Loucy (cell line): ENCODE measurements at regions not wholly inside any gene's neighbourhood (a gene's known extent, or its start where the extent isn't known, plus 50 kb on each side); places are given as distances from the start of the nearest gene placed in this dataset.

Experiments
- H2AFZ ChIP-seq: fragments of 200-600 bp; sonication (generic); 2 replicates; pipeline ENCODE4 v1.6.0; 2016; ENCODE audit warnings: antibody characterized with exemption, mild to moderate bottlenecking, low read length, moderate library complexity
- H3F3A ChIP-seq: fragments of 200-600 bp; 2 replicates; pipeline ENCODE4 v1.6.0; 2016; ENCODE audit warnings: antibody characterized with exemption, low read depth, mild to moderate bottlenecking
- H3K27me3 ChIP-seq: fragments of 200-600 bp; sonication (generic); 2 replicates; pipeline ENCODE4 v1.6.1; 2014; ENCODE audit warnings: low read length, mild to moderate bottlenecking; ENCODE audit not compliant: insufficient read depth, poor library complexity, severe bottlenecking
- H3K36me3 ChIP-seq: fragments of 200-600 bp; sonication (generic); 2 replicates; pipeline ENCODE4 v1.6.1; 2016; ENCODE audit warnings: low read length; ENCODE audit not compliant: insufficient read depth
- H3K4me1 ChIP-seq: fragments of 200-600 bp; sonication (generic); 2 replicates; pipeline ENCODE4 v1.5.1; 2014; ENCODE audit warnings: low read length, mild to moderate bottlenecking; ENCODE audit not compliant: insufficient read depth, poor library complexity, severe bottlenecking
- H3K4me2 ChIP-seq: fragments of 200-600 bp; sonication (generic); 2 replicates; pipeline ENCODE4 v1.6.0; 2014; ENCODE audit warnings: antibody characterized with exemption, low read length, low read depth, mild to moderate bottlenecking; ENCODE audit not compliant: poor library complexity, severe bottlenecking
- H3K4me3 ChIP-seq: fragments of 200-600 bp; sonication (generic); 2 replicates; pipeline ENCODE4 v1.5.1; 2014; ENCODE audit warnings: low read length, mild to moderate bottlenecking, mixed read lengths; ENCODE audit not compliant: poor library complexity, severe bottlenecking
- H3K79me2 ChIP-seq: fragments of 200-600 bp; sonication (generic); 2 replicates; pipeline ENCODE4 v1.6.1; 2014; ENCODE audit warnings: low read length; ENCODE audit not compliant: insufficient read depth
- H3K9ac ChIP-seq: fragments of 200-600 bp; sonication (generic); 2 replicates; pipeline ENCODE4 v1.6.0; 2014; ENCODE audit warnings: mild to moderate bottlenecking, low read depth, low read length, moderate library complexity; ENCODE audit not compliant: poor library complexity, severe bottlenecking
- H3K9me2 ChIP-seq: fragments of 200-600 bp; sonication (generic); replicated peaks from 2 replicates; pipeline ENCODE4 v1.6.1; 2016; ENCODE audit warnings: low read depth, low read length, mixed read lengths
- H3K9me3 ChIP-seq: fragments of 200-600 bp; sonication (generic); 2 replicates; pipeline ENCODE4 v1.6.1; 2014; ENCODE audit warnings: mild to moderate bottlenecking, antibody characterized with exemption, low read length, low read depth; ENCODE audit not compliant: insufficient read depth
- H4K20me1 ChIP-seq: fragments of 200-600 bp; sonication (generic); 2 replicates; pipeline ENCODE4 v1.6.0; 2014; ENCODE audit warnings: antibody characterized with exemption, low read length, mild to moderate bottlenecking; ENCODE audit not compliant: insufficient read depth, poor library complexity, severe bottlenecking
- EZH2phosphoT487 ChIP-seq: fragments of 200-600 bp; IDR thresholded peaks from 2 replicates; pipeline ENCODE4 v1.6.1; 2018; ENCODE audit warnings: antibody characterized with exemption, mild to moderate bottlenecking, moderate library complexity, borderline replicate concordance
- TF ChIP-seq, protein P1 (sequence below): fragments of 200-600 bp; sonication (generic); conservative IDR thresholded peaks from 2 replicates; pipeline ENCODE4 v1.5.1; 2014; ENCODE audit warnings: mild to moderate bottlenecking, antibody characterized with exemption, low read length

DNA sequence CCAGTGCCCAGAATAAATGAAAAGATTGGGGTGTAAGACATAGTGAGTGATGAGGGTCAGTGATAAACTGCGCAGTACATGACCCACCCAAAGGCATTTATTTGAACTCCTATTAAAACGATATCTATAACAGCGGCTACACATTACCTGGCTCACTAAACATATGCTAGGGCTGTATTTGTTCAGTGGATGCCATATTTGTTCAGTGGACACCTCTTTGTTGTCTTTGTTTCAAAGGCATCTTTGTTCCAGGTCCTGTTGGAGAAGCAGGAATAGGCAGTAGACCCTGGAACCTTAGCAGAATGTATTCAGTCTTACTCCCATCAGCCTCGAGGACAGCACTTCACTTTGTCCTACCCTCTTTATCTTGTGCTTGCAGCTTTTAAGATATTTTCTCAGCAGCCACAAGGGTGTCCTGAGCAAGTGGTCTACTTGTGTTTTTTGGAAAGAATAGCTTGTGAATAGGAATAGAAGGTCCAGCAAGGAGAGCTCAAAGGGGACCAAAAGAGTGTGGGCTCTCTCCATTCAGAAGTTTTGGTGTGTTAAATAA lies 650.8 kb upstream of the FANCL start:
- H3F3A ChIP-seq: no peaks in the 10 kb centered on the region
- TF ChIP-seq, protein P1, sequence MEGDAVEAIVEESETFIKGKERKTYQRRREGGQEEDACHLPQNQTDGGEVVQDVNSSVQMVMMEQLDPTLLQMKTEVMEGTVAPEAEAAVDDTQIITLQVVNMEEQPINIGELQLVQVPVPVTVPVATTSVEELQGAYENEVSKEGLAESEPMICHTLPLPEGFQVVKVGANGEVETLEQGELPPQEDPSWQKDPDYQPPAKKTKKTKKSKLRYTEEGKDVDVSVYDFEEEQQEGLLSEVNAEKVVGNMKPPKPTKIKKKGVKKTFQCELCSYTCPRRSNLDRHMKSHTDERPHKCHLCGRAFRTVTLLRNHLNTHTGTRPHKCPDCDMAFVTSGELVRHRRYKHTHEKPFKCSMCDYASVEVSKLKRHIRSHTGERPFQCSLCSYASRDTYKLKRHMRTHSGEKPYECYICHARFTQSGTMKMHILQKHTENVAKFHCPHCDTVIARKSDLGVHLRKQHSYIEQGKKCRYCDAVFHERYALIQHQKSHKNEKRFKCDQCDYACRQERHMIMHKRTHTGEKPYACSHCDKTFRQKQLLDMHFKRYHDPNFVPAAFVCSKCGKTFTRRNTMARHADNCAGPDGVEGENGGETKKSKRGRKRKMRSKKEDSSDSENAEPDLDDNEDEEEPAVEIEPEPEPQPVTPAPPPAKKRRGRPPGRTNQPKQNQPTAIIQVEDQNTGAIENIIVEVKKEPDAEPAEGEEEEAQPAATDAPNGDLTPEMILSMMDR: no peak
- no peak for TF ChIP-seq EZH2phosphoT487
- no peaks in the 10 kb centered on the region for H3K27me3 ChIP-seq
- no peak overlapping the region for H3K9ac ChIP-seq
- no peaks in the 10 kb centered on the region for H3K4me1 ChIP-seq
- H3K36me3 ChIP-seq: no peaks in the 10 kb centered on the region
- H3K4me2 ChIP-seq: no peak overlapping the region
- H4K20me1 ChIP-seq: no peaks in the 10 kb centered on the region
- no peaks in the 10 kb centered on the region for H3K79me2 ChIP-seq
- H3K9me2 ChIP-seq: no peaks in the 10 kb centered on the region
- H3K9me3 ChIP-seq: no peaks in the 10 kb centered on the region
- no peak overlapping the region for H3K4me3 ChIP-seq
- H2AFZ ChIP-seq: no peak overlapping the region

DNA sequence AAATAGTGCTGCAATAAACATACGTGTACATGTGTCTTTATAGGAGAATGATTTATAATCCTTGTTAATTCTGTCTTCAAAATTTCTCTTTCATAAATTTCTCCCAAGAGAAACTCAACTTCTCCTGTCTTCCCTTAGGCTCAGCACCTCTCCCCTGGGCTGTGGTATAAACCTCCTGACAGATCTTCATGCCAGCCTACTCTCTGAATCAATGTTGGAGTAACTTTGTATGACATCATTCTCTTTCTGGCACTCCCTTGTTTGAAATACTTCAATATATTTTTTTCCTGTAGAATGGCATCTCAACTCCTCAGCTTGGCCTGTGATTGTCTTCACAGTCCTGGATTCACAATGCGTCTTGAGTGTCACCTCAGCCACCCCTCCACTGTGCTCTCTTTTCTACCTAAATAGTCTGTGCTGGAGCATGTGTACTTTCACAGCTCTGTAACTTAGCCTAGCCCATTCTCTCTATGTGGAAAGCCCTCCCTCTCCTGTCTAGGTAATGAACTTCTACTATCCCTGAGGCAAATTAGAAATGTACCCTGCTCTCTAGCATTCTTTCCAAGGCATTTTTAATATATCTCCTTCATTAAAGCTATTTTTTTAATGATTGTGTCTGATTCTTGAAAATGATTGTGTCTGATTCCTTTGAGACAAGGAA lies 649.9 kb upstream of the FANCL start:
- no peaks in the 10 kb centered on the region for H3K4me1 ChIP-seq
- no peak overlapping the region for H3K9ac ChIP-seq
- no peak for TF ChIP-seq EZH2phosphoT487
- TF ChIP-seq, protein P1: no peak; the same call in 1 of the 2 replicates
- H4K20me1 ChIP-seq: no peaks in the 10 kb centered on the region
- no peak overlapping the region for H3K4me3 ChIP-seq
- no peaks in the 10 kb centered on the region for H3K27me3 ChIP-seq
- no peaks in the 10 kb centered on the region for H3K36me3 ChIP-seq
- no peaks in the 10 kb centered on the region for H3F3A ChIP-seq
- H3K9me2 ChIP-seq: no peaks in the 10 kb centered on the region
- H3K9me3 ChIP-seq: no peaks in the 10 kb centered on the region
- H3K4me2 ChIP-seq: no peak overlapping the region
- no peak overlapping the region for H2AFZ ChIP-seq
- H3K79me2 ChIP-seq: no peaks in the 10 kb centered on the region

DNA sequence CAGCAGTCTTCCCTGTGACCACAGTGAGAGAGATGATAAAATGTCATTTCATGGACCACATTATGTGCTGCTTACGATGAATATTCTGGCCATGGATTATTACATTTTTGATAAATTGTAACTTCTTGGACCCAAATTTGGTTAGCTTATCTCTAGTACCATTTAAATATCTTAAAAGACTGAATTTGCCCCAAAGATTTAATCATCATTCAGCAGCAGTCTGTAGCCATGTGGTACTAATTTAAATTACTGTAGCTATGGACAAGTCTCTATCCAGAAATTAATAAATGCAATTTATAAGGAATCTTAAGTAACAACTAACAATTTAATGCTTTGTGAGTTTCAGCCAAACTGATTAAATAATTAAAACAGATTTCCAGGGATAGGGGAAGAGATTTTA lies 644.9 kb upstream of the FANCL start:
- no peaks in the 10 kb centered on the region for H3K4me1 ChIP-seq
- no peaks in the 10 kb centered on the region for H3K9me3 ChIP-seq
- no peak overlapping the region for H2AFZ ChIP-seq
- no peaks in the 10 kb centered on the region for H3K79me2 ChIP-seq
- TF ChIP-seq EZH2phosphoT487: no peak
- TF ChIP-seq, protein P1: no peak
- H4K20me1 ChIP-seq: no peaks in the 10 kb centered on the region
- no peaks in the 10 kb centered on the region for H3K36me3 ChIP-seq
- no peak overlapping the region for H3K4me2 ChIP-seq
- no peaks in the 10 kb centered on the region for H3K9me2 ChIP-seq
- no peak overlapping the region for H3K9ac ChIP-seq
- no peaks in the 10 kb centered on the region for H3F3A ChIP-seq
- H3K4me3 ChIP-seq: no peak overlapping the region
- no peaks in the 10 kb centered on the region for H3K27me3 ChIP-seq
